Memory B cell (primary cell): ENCODE measurements at regions not wholly inside any gene's neighbourhood (a gene's known extent, or its start where the extent isn't known, plus 50 kb on each side); places are given as distances from the start of the nearest gene placed in this dataset.

ENCODE experiments used
- ATAC-seq: fragments of 150-1000 bp; cut with Tn5 transposase; 2 replicates; pipeline ENCODE4 v1.10.0; 2021; ENCODE audit warnings: low read depth, mild to moderate bottlenecking, moderate library complexity
- DNase-seq, 2 donors: peaks; one replicate each; pipeline ENCODE4 v3.0.0; 2022; ENCODE audit warnings: low spot score in 2 of 2
- H3K27ac Mint-ChIP-seq: one replicate; pipeline ENCODE4 v1.8.0; 2022; ENCODE audit warnings: mild to moderate bottlenecking, moderate library complexity, mixed read lengths
- H3K27me3 Mint-ChIP-seq: one replicate; pipeline ENCODE4 v1.8.0; 2022; ENCODE audit warnings: mixed read lengths
- H3K36me3 Mint-ChIP-seq: one replicate; pipeline ENCODE4 v1.8.0; 2022; ENCODE audit warnings: mild to moderate bottlenecking, mixed read lengths
- H3K4me1 Mint-ChIP-seq: one replicate; pipeline ENCODE4 v1.8.0; 2022; ENCODE audit warnings: mixed read lengths
- H3K4me3 Mint-ChIP-seq: one replicate; pipeline ENCODE4 v1.8.0; 2022; ENCODE audit warnings: mild to moderate bottlenecking, moderate library complexity, mixed read lengths
- H3K9me3 Mint-ChIP-seq: one replicate; pipeline ENCODE4 v1.8.0; 2022; ENCODE audit warnings: mixed read lengths

- Mint-ChIP-seq H3K4me3 (no peak overlapping the region), H3K27me3 (peaks cover 9% of the 10 kb centered on the region), H3K4me1 (no peaks in the 10 kb centered on the region), H3K9me3 (no peaks in the 10 kb centered on the region), H3K27ac (no peak overlapping the region), H3K36me3 (no peaks in the 10 kb centered on the region)
- DNase-seq: no peak
- ATAC-seq: no peak
Observed at GRCh38 chr15:60219866-60220265, 177.9 kb downstream of the ANXA2 start.

GRCh38 chr15:60221356-60221755 lies 176.4 kb downstream of the ANXA2 start:
- no peaks in the 10 kb centered on the region for H3K36me3 Mint-ChIP-seq
- H3K4me1 Mint-ChIP-seq: no peaks in the 10 kb centered on the region
- H3K4me3 Mint-ChIP-seq: no peak overlapping the region
- ATAC-seq (no peak), DNase-seq (no peak)
- H3K9me3 Mint-ChIP-seq: no peaks in the 10 kb centered on the region
- peaks cover 8% of the 10 kb centered on the region for H3K27me3 Mint-ChIP-seq
- H3K27ac Mint-ChIP-seq: no peak overlapping the region

GRCh38 chr15:60222404-60222803 lies 175.4 kb downstream of the ANXA2 start:
- ATAC-seq (no peak), DNase-seq (no peak)
- Mint-ChIP-seq H3K9me3 (no peaks in the 10 kb centered on the region), H3K27ac (no peak overlapping the region), H3K4me1 (no peaks in the 10 kb centered on the region), H3K36me3 (no peaks in the 10 kb centered on the region), H3K4me3 (no peak overlapping the region), H3K27me3 (peaks cover 8% of the 10 kb centered on the region)

GRCh38 chr15:60223176-60223575 lies 174.6 kb downstream of the ANXA2 start:
- H3K9me3 Mint-ChIP-seq: no peaks in the 10 kb centered on the region
- peaks cover 8% of the 10 kb centered on the region for H3K27me3 Mint-ChIP-seq
- no peaks in the 10 kb centered on the region for H3K4me1 Mint-ChIP-seq
- H3K4me3 Mint-ChIP-seq: no peak overlapping the region
- no peak overlapping the region for H3K27ac Mint-ChIP-seq
- H3K36me3 Mint-ChIP-seq: no peaks in the 10 kb centered on the region
- DNase-seq (no peak), ATAC-seq (no peak)

- H3K4me3 Mint-ChIP-seq: no peak overlapping the region
- peaks cover 6% of the 10 kb centered on the region for H3K27me3 Mint-ChIP-seq
- no peaks in the 10 kb centered on the region for H3K9me3 Mint-ChIP-seq
- DNase-seq (no peak), ATAC-seq (no peak)
- peaks cover 6% of the 10 kb centered on the region for H3K4me1 Mint-ChIP-seq
- no peak overlapping the region for H3K27ac Mint-ChIP-seq
- H3K36me3 Mint-ChIP-seq: no peaks in the 10 kb centered on the region
Observed at GRCh38 chr15:60226924-60227323, 170.9 kb downstream of the ANXA2 start.

GRCh38 chr15:60228101-60228500 lies 169.7 kb downstream of the ANXA2 start:
- no peak overlapping the region for H3K27ac Mint-ChIP-seq
- peaks cover 6% of the 10 kb centered on the region for H3K27me3 Mint-ChIP-seq
- H3K9me3 Mint-ChIP-seq: no peaks in the 10 kb centered on the region
- ATAC-seq: no peak
- no peaks in the 10 kb centered on the region for H3K36me3 Mint-ChIP-seq
- DNase-seq: no peak
- peaks cover 6% of the 10 kb centered on the region for H3K4me1 Mint-ChIP-seq
- no peak overlapping the region for H3K4me3 Mint-ChIP-seq

- no peak for ATAC-seq
- H3K9me3 Mint-ChIP-seq: no peaks in the 10 kb centered on the region
- peaks cover 6% of the 10 kb centered on the region for H3K4me1 Mint-ChIP-seq
- H3K27me3 Mint-ChIP-seq: peaks cover 4% of the 10 kb centered on the region
- no peak overlapping the region for H3K27ac Mint-ChIP-seq
- no peak for DNase-seq
- no peak overlapping the region for H3K4me3 Mint-ChIP-seq
- no peaks in the 10 kb centered on the region for H3K36me3 Mint-ChIP-seq
Observed at GRCh38 chr15:60228619-60229018, 169.2 kb downstream of the ANXA2 start.

- ATAC-seq (no peak), DNase-seq (no peak)
- H3K27me3 Mint-ChIP-seq: peaks cover 19% of the 10 kb centered on the region
- no peak overlapping the region for H3K4me3 Mint-ChIP-seq
- no peak overlapping the region for H3K27ac Mint-ChIP-seq
- H3K9me3 Mint-ChIP-seq: peaks cover 2% of the 10 kb centered on the region
- no peaks in the 10 kb centered on the region for H3K36me3 Mint-ChIP-seq
- no peaks in the 10 kb centered on the region for H3K4me1 Mint-ChIP-seq
Observed at GRCh38 chr15:60235951-60236710, 161.7 kb downstream of the ANXA2 start.

GRCh38 chr15:60237446-60237845 lies 160.3 kb downstream of the ANXA2 start:
- Mint-ChIP-seq H3K36me3 (no peaks in the 10 kb centered on the region), H3K9me3 (peaks cover 2% of the 10 kb centered on the region), H3K27ac (no peak overlapping the region), H3K4me1 (no peaks in the 10 kb centered on the region), H3K4me3 (no peak overlapping the region), H3K27me3 (peaks cover 22% of the 10 kb centered on the region)
- DNase-seq (no peak), ATAC-seq (no peak)

- Mint-ChIP-seq H3K27me3 (peaks cover 15% of the 10 kb centered on the region), H3K27ac (no peak overlapping the region), H3K4me3 (no peak overlapping the region), H3K4me1 (no peaks in the 10 kb centered on the region), H3K36me3 (no peaks in the 10 kb centered on the region), H3K9me3 (peaks cover 2% of the 10 kb centered on the region)
- DNase-seq (no peak), ATAC-seq (no peak)
Observed at GRCh38 chr15:60243769-60244168, 154.0 kb downstream of the ANXA2 start.

- no peaks in the 10 kb centered on the region for H3K4me1 Mint-ChIP-seq
- DNase-seq (no peak), ATAC-seq (no peak)
- no peak overlapping the region for H3K27ac Mint-ChIP-seq
- H3K9me3 Mint-ChIP-seq: peaks cover 2% of the 10 kb centered on the region
- H3K4me3 Mint-ChIP-seq: no peak overlapping the region
- peaks cover 10% of the 10 kb centered on the region for H3K27me3 Mint-ChIP-seq
- no peaks in the 10 kb centered on the region for H3K36me3 Mint-ChIP-seq
Observed at GRCh38 chr15:60244813-60245212, 153.0 kb downstream of the ANXA2 start.

GRCh38 chr15:60250316-60250715 lies 147.5 kb downstream of the ANXA2 start:
- Mint-ChIP-seq H3K9me3 (no peaks in the 10 kb centered on the region), H3K4me1 (no peaks in the 10 kb centered on the region), H3K4me3 (no peak overlapping the region), H3K27me3 (peaks cover 2% of the 10 kb centered on the region), H3K27ac (no peak overlapping the region), H3K36me3 (no peaks in the 10 kb centered on the region)
- no peak for DNase-seq
- no peak for ATAC-seq

- H3K36me3 Mint-ChIP-seq: no peaks in the 10 kb centered on the region
- DNase-seq (no peak), ATAC-seq (no peak)
- H3K4me3 Mint-ChIP-seq: no peak overlapping the region
- H3K27ac Mint-ChIP-seq: no peak overlapping the region
- H3K27me3 Mint-ChIP-seq: peaks cover 2% of the 10 kb centered on the region
- no peaks in the 10 kb centered on the region for H3K4me1 Mint-ChIP-seq
- no peaks in the 10 kb centered on the region for H3K9me3 Mint-ChIP-seq
Observed at GRCh38 chr15:60251300-60252070, 146.3 kb downstream of the ANXA2 start.

GRCh38 chr15:60254416-60254815 lies 143.4 kb downstream of the ANXA2 start:
- DNase-seq (no peak), ATAC-seq (no peak)
- H3K27ac Mint-ChIP-seq: no peak overlapping the region
- H3K9me3 Mint-ChIP-seq: no peaks in the 10 kb centered on the region
- no peaks in the 10 kb centered on the region for H3K36me3 Mint-ChIP-seq
- H3K4me3 Mint-ChIP-seq: no peak overlapping the region
- H3K4me1 Mint-ChIP-seq: no peaks in the 10 kb centered on the region
- peaks cover 2% of the 10 kb centered on the region for H3K27me3 Mint-ChIP-seq

GRCh38 chr15:60255390-60255789 lies 142.4 kb downstream of the ANXA2 start:
- H3K36me3 Mint-ChIP-seq: no peaks in the 10 kb centered on the region
- H3K4me3 Mint-ChIP-seq: no peak overlapping the region
- H3K27me3 Mint-ChIP-seq: peaks cover 2% of the 10 kb centered on the region
- no peaks in the 10 kb centered on the region for H3K4me1 Mint-ChIP-seq
- no peaks in the 10 kb centered on the region for H3K9me3 Mint-ChIP-seq
- DNase-seq (no peak), ATAC-seq (no peak)
- H3K27ac Mint-ChIP-seq: no peak overlapping the region
